ENCODE measurements at regions not wholly inside any gene's neighbourhood (a gene's known extent, or its start where the extent isn't known, plus 50 kb on each side); places are given as distances from the start of the nearest gene placed in this dataset.

DNA sequence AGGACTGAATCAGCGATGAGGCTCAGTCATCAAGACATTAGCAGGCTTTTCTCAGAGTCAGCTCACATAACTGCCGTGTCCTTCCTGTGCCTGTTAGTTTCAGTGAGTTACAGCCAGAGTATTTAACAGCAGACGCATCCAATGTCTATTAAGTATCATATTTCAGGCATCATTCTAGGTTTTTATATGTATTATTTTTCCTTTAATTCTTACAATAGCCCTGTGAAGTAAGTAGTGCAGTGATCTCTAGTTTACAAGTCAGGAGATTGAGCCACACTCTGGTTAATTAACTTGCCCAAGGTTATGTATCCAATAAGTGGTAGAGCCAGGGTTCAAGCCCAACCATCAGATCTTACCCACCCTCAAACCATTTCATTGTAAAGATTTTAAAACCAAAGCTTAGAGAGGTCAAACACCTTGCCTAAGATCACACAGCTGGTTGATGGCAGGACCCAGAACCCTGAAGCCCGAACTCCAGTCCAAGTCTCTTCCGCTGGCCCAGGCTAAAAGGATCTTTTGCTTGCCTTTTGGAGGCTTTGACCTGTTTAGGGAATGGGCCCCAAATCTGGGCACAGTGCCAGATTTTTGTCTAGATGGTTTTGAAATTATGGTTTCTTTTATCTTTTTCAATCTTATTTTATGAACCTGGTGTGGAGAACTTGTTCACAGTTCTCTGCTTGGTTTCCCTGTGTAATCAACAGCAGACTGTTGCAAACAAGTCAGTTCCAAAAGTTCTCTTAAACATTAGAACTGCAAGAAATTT, 261.2 kb upstream of the CLINT1 start:
- peak; percentile 98 for DNase-seq (ENCODE audit: low read depth)

DNA sequence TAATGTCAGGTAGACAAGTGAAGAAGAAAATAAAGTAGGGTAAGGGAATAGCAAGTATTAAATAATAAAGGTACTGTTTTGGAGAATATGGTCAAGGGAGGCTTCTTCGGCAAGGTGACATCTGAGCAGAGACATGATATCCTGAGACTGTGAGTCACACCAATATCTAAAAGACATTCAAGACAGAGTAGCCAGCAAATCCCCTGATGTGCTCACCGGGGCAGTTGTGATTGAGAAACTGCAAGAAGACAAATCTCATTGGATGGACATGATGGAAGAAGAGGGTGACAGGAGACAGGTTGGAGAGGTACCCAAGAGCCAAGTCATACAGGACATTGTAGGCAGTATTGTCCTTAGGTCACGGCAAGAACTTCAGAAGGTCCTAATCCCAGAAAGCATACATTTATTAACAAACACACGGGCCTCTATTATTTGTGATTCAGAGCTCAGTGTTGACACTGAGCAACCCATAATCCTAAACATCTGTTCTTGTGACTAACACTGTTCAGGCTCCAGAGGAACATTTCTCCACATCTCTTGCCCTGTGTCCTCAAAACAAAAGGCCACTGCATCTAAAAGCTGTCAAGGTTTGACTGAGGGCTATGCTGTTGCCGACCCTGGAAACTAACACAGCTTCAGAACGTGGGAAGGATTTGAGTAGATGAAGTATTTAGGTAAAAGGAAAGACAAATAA, 258.7 kb upstream of the CLINT1 start:
- peak; percentile 89 for DNase-seq (ENCODE audit: low read depth)

DNA sequence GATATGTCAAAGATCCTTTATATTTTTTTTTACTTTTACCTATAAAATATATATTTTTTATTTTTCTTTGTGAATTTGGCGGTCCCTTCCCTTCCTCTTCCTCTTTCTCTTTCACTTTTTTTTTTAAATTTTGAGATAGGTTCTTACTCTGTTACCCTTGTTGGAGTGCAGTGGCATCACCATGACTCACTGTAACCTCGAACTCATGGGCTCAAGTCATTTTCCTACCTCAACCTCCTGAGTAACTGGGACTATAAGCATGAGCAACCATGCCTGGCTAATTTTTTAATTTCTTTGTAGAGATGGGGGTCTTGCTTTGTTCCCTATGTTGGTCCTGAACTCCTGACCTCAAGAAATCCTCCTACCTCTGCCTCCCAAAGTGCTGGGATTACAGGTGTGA, 258.0 kb upstream of the CLINT1 start:
- peak; percentile 21 for DNase-seq (ENCODE audit: low read depth)

DNA sequence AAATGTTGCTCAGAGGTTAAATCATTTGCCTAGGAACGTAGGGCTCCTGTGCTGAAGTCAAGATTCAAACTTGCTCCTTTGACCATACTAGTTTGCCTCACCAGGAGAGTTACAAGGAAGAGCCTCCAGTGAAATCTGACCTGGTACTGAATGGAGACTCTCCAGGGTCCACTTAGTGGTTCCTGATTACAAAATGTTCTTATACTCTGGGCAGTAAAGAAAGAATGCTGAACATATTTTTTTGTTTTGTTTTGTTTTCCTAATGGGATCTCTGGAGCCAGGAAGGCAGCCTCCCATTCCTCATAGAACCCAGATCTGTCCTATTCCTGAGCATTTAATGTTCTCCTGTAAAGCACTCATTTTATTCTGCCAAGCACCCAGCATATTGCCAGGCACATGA, 256.5 kb upstream of the CLINT1 start:
- no peak for DNase-seq (ENCODE audit: low read depth)

DNA sequence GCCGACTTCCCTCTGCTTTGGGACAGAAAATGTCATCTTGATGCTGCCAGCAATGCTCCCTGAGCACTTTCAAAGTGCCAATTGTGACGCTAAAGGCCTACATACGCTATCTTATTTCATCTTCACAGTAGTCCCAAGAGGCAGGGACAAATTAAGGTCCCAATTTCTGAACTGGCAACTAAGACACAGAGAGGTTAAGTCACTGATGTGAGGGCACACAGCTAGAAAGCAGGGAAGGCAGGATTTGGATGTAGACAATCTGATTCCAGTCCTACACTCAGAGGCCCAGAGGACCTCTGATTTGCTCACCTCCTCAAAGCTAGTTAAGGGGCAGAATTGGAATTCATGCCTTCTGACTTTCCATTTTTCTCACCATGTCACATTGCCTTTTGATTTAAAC, 249.2 kb upstream of the CLINT1 start:
- DNase-seq (ENCODE audit: low read depth), result no peak

DNA sequence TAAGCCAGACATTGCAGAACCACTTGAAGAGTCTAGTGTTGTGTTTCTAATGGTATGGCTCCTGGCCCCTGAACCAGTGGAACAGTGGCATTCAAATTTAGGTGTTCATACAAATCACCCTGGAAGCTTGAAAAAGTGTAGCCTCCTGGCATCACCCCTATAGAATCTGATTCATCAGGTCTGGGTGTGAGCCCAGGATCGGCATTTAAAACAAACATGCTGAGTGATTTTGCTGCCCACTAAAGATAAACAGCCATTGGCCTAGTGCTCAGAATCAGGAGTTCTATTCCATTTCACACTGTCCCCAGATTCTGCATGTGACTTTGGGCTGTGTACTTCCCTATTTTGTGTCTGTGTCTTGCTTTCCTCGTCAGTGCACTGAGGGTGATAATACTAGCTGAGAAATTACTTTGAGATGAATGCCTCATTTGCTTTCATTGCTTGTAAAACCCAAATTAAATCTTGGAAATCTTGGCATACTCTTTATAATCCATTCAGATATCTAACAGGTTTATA, 241.5 kb upstream of the CLINT1 start:
- DNase-seq (ENCODE audit: low read depth), result no peak

DNA sequence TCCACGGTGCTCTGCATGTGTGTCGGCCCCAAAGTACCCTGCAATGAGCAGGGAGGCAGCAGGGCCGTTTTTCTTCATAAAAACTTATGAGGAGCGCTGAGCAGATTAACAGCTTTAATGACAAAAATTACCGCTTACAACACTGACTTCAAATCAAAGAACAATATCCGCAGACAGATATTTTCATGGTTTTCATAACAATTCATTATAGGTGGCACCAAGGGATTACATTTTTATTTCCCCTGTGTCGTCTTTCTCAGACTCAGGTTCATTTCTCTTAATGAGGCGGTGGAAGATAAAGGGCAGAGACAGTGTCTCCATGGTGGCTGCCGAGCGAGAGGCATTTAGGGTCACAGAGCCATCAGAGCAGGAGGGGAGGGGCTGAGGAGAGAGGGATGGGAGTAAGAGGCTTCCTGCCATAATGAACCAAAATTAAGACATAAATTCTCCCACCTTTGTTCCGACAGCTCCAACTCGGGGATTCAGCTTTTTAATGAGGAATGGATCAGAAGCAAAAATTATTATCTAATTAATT, 240.7 kb upstream of the CLINT1 start:
- no peak for DNase-seq (ENCODE audit: low read depth)

DNA sequence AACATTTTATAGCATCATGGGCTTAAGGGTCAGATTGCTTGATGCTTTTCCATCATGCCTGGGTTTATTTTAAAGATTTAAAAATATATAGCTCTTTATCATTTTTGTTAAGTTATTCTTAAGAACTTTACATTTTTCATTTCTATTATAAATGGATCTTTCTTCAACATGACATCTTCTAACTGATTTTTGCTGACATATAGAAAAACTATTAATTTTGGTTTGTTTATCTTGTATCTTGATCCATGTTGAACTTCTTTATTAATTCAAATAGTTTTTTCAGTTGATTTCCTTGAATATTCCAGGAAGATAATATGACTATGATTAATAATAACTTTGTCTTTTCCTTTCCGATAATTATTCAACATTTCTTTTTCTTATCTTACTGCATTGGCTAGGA, 237.9 kb upstream of the CLINT1 start:
- no peak for DNase-seq (ENCODE audit: low read depth)

DNA sequence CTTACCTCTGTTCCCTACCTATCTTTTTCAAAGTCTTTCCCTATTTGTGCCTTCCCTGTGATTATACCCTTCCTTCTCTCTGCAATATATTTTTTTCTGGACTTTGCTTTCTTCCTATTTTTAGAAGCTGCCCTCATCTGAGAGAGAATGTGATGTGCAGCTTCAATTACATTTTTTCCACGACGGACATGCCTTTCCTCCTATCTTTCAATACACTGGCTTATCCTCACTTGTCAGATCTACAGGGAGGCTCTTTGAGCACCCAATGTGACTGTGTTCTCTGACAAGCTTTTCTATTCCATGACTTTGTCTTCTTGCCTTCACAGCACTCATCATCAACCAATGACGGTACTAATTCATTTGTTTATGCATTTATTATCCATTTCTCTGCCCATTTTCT, 227.9 kb upstream of the CLINT1 start:
- no peak for DNase-seq (ENCODE audit: low read depth)

DNA sequence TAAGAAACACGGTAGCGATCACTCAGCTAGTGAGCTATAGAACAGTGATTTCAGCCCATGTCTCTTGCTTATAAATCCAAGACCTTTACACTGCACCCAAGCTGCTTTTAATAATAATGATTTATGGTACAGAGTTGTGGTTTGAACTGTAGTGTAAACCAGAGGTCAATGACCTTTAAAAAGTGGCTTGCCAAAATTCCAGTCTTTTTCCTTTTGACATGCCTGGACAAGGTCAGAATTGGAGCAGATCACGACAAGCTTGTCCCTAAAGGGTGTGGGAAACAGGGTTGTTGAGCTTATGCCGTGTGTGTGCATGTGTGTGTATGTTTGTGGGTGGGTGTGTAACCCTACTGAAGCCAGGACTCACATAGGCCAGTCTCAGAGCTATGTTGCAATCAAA, 225.3 kb upstream of the CLINT1 start:
- DNase-seq (ENCODE audit: low read depth), result no peak

DNA sequence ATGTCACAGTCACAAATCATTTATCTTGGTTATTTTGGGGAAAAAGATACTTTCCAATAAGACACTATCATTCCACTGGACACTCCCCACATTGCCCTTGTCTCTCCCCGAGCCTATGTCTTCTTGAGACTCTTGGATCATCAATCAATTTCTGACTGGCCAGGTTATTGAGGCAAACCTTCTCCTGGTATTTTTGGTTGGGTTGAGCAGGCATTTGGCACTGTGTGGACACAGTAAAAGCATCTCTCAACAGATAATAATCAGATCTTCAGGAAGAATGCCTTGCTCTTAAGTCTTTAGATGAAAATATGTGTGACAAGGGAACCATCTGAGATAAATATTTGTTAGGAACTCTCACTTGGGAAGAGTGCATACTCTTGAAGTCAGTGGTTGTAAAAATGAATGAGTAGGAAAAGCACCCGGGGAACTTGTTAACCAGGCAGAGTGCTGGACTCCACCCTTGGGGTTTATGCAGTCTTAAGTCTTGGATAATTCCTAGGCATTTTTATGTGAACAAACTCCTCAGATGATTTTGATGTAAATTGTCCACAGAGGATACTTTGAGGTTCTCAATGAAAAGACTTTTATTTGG, 223.8 kb upstream of the CLINT1 start:
- no peak for DNase-seq (ENCODE audit: low read depth)

DNA sequence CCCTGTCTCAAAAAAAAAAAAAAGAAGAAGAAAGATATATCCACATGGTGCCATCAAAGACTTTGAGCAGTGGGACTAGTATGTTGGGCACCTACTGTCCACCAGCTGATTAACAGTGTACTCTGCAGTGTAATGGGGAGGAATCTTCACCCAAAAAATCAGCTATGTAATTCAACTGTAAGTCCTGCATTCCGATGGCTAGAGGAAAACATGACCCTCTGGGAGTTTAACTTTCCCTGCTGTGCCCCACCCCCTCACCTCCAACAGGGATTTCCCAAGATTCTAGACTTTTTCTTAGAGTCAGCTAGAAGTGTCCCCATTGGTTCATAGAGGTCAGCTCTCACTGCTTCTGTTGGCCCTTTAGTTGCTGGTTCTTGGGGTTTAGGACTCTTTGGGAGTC, 221.2 kb upstream of the CLINT1 start:
- no peak for DNase-seq (ENCODE audit: low read depth)

DNA sequence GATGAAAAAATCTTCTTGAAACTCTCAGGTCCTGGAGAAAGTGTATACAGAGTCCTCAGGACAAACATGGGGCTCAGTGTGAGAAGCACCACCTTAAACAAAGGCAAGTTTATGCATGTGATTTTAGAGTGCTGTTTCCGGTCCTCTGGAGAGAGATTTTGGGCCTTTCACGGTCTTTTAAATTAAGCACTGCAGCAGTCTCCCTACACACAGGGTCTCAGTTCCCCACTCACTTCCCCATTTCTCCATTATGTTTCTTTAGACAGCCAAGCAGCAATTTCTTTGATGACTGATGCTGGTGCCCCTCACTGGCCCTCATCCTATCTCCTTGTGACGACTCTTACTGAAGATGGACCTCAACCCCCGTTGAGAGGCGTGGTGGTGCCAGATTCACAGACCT, 220.2 kb upstream of the CLINT1 start:
- no peak for DNase-seq (ENCODE audit: low read depth)

DNA sequence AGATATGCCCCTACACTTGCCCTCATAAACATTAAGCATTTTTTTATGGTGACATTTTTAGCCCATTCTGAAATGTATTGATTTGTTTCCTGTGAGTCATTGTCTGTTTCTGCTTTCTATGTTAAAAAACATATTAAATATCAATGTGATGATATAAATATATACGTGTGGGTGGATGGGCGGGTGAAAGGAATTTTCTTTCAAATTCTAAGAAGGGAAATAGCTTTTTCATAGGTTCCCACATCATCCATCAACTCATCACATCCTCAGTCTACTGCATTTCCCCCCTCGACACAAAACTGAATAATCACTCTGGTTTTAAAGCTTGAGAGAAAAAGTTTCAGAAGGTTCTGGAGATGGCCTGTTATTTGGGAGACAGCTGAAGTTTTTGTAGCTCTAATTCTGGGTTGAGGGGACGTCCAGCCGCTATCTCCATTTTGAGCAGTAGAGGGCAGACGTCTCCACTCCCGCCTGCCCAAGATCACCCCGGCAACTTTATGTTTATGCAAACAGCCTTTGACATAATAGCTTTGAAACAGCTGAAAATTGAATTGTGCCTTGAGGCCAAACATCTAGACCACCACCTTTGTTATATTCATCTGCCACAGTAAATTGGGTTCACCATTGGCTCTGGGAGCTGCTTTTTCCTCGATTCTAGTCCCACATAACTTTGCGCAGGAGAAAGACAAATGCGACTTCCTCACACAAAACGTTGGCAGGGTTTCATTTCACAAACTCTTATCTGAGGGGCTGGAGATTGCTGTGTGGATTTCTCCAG, 216.2 kb upstream of the CLINT1 start:
- peak; percentile 77 for DNase-seq (ENCODE audit: low read depth)

DNA sequence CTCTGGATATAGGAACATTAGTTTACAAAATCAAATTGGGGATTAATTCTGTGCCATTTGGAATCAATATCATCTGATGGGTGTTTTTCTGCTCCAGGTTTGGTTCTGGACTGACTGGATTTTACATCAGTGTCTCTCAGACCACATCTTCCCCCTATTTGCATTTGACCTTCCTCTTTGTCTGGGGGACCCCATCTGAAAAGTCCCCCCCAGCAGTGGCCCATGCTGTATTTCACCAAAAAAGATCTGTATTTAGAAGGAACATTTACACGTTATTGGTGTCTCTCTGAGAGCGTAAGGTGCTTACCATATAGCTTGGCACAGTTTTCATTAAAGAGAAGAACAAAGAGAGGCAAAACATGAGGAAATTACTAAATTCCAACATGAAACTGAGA, 215.6 kb upstream of the CLINT1 start:
- DNase-seq (ENCODE audit: low read depth), result no peak

DNA sequence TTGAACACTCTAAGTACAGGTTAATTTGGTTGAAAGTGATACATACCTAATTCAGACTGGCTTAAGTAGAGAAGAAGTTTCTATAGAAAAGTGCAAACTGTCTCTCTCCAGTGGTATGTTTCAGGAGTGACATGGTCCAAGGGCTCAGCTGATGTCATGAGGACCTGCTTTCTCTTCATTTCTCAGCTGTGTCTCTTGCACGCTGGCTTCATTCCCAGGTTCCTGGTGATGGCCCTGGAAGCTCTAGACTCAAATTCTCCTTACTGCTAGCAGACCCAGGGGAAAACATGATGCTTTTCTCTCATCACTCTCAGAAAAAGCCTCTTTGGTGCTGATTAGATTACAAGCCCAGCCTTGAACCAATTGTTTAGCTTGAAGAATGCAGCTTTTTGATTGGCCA, 211.9 kb upstream of the CLINT1 start:
- DNase-seq (ENCODE audit: low read depth), result no peak

DNA sequence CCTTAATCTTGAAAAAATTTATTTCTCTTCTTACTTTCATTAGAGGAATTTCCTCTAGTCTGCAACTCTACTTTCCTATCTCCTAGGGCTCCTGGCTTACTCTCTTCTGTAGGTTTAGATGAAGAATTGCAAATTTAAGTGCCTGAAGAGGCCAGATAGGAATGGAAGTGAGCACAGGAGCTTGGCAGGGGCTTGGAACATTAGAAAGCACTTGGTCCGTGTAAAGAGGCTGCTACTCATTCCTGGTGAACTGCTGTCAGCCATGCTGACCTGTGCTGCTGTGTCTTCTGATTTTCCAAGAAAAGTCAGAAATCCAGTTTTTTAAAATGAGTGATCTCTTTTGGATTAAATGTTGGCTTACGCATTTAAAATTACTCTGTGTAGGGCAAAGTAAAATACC, 210.9 kb upstream of the CLINT1 start:
- no peak for DNase-seq (ENCODE audit: low read depth)

DNA sequence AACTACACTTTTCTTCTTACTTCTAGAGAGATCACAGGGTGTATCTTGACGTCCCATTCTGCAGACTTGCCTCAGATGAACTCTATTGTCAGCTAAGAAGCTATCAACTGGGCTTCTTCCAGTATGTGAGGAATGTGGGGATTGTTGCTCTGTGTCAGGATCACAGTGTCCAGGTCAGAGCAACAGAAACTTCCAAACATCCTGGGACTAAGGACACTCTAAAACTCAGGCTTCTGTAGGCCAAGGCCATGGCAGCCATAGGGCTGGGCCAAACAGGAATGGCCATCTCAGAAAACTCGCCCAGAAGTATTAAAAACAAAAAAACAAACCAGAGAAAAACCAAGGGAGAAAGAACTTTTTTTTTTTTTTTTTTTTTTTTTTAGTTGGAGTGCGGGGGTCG, 210.0 kb upstream of the CLINT1 start:
- DNase-seq (ENCODE audit: low read depth), result no peak

DNA sequence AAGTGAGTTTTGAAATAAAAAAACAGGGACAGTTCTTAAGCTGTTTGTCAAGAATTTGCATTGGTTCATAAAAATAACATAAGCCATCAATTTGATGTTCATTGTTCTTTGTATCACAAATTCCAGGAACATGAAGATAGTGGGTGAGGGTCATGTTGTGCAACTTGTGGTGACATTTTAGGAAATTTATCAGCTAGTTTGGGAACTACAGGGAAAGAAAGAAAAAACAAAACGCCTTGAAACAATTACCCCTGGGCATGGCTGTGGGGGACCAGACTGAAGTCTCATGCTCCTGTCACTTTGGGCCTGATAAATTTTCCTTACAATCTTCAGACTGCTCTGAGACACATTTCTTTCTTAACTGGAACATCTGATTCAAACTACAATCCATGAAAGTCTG, 207.1 kb upstream of the CLINT1 start:
- DNase-seq (ENCODE audit: low read depth), result no peak

DNA sequence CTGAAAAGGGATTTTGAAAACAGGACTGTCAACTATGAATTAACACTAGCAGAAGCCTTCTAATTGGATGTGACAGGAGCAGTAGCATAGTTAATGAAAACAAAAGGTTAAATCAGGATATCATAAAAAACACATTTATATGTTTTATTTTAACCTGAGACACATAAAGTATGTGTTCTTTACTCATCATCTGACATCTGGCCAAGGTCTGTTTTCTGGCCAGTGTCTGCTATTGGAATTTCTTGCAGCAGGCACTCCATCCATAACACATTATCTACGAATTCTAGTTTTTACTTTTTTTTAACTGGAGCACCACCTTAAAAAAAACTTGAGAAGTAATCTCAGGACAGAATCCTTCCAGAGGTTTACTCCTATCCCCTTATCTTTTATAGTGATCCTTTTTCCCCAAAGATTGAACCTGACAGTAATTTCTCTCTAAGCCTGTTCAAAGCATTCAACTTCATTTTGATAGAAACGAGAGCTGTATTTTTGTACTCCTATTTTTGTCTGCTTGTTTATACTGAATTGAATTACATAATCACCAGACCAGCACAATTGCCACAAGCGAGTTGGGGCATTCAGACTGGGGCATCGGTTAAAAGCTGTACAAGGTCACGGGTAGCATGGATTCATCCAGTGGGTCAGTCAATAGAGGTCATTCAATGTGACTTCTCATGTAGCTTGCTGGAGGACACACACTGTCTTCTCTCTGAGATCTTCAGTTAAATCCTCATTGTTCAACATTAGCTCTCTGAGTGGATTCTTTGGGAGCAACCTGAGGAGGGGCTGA, 205.6 kb upstream of the CLINT1 start:
- no peak for DNase-seq (ENCODE audit: low read depth)

DNA sequence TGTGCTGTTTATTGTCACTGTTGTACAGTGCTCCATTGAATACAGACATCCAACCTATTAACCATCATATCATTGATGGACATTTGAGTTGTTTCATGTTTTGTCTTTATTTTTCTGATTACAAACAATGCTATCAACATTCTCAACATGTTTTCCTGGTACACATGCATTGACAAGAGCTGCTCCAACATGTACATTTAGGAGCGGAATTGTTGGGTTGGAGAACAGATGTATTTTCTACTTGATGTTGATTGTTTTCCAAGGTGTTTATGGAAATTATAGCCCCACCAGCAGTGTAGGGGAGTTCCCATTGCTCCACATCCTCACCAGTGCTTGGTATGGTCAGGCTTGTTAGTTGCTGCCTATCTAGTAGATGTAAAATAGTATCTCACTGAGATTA, 204.1 kb upstream of the CLINT1 start:
- no peak for DNase-seq (ENCODE audit: low read depth)
